ENCODE measurements at regions not wholly inside any gene's neighbourhood (a gene's known extent, or its start where the extent isn't known, plus 50 kb on each side); places are given as distances from the start of the nearest gene placed in this dataset.

GRCh38 chr13:109884462-109884861, 98.1 kb upstream of the IRS2 start:
- no peak for TF ChIP-seq SP1 (CRISPR knock-in tag; IDR thresholded peaks at IDR 0.05)
- TF ChIP-seq, protein P1, sequence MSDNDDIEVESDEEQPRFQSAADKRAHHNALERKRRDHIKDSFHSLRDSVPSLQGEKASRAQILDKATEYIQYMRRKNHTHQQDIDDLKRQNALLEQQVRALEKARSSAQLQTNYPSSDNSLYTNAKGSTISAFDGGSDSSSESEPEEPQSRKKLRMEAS (CRISPR knock-in tag; IDR thresholded peaks at IDR 0.05), result no peak
- no peak for TF ChIP-seq BHLHE40 (IDR thresholded peaks at IDR 0.05; ENCODE audit: low read length)
- TF ChIP-seq MTA2 (IDR thresholded peaks at IDR 0.05; ENCODE audit: low read depth), result no peak
- TF ChIP-seq, protein P2, sequence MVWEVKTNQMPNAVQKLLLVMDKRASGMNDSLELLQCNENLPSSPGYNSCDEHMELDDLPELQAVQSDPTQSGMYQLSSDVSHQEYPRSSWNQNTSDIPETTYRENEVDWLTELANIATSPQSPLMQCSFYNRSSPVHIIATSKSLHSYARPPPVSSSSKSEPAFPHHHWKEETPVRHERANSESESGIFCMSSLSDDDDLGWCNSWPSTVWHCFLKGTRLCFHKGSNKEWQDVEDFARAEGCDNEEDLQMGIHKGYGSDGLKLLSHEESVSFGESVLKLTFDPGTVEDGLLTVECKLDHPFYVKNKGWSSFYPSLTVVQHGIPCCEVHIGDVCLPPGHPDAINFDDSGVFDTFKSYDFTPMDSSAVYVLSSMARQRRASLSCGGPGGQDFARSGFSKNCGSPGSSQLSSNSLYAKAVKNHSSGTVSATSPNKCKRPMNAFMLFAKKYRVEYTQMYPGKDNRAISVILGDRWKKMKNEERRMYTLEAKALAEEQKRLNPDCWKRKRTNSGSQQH (CRISPR knock-in tag; IDR thresholded peaks at IDR 0.05), result no peak
- TF ChIP-seq PATZ1 (CRISPR knock-in tag; IDR thresholded peaks at IDR 0.05; ENCODE audit: borderline replicate concordance), result no peak
- TF ChIP-seq CTCF (IDR thresholded peaks at IDR 0.05 in 2 of 3, conservative IDR thresholded peaks at IDR 0.05 in 1 of 3; ENCODE audit: insufficient read depth in 2 of 3, low read depth in 1 of 3, low read length in 3 of 3), result no peak
- TF ChIP-seq, protein P3, sequence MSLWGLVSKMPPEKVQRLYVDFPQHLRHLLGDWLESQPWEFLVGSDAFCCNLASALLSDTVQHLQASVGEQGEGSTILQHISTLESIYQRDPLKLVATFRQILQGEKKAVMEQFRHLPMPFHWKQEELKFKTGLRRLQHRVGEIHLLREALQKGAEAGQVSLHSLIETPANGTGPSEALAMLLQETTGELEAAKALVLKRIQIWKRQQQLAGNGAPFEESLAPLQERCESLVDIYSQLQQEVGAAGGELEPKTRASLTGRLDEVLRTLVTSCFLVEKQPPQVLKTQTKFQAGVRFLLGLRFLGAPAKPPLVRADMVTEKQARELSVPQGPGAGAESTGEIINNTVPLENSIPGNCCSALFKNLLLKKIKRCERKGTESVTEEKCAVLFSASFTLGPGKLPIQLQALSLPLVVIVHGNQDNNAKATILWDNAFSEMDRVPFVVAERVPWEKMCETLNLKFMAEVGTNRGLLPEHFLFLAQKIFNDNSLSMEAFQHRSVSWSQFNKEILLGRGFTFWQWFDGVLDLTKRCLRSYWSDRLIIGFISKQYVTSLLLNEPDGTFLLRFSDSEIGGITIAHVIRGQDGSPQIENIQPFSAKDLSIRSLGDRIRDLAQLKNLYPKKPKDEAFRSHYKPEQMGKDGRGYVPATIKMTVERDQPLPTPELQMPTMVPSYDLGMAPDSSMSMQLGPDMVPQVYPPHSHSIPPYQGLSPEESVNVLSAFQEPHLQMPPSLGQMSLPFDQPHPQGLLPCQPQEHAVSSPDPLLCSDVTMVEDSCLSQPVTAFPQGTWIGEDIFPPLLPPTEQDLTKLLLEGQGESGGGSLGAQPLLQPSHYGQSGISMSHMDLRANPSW (CRISPR knock-in tag; IDR thresholded peaks at IDR 0.05), result no peak
- no peak for TF ChIP-seq CBX8 (IDR thresholded peaks at IDR 0.05; ENCODE audit: borderline replicate concordance, extremely low read depth, low read depth, low read length, poor library complexity, severe bottlenecking)
- TF ChIP-seq, protein P4, sequence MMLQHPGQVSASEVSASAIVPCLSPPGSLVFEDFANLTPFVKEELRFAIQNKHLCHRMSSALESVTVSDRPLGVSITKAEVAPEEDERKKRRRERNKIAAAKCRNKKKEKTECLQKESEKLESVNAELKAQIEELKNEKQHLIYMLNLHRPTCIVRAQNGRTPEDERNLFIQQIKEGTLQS (IDR thresholded peaks at IDR 0.05), result no peak
- TF ChIP-seq, protein P4 (CRISPR knock-in tag; conservative IDR thresholded peaks at IDR 0.05), result no peak
- TF ChIP-seq MYBL2 (IDR thresholded peaks at IDR 0.05; ENCODE audit: low read depth), result no peak
- no peak for TF ChIP-seq MYBL2 (CRISPR knock-in tag; IDR thresholded peaks at IDR 0.05; ENCODE audit: borderline replicate concordance)
- no peak for TF ChIP-seq ZNF174 (CRISPR knock-in tag; IDR thresholded peaks at IDR 0.05)
- TF ChIP-seq, protein P5, sequence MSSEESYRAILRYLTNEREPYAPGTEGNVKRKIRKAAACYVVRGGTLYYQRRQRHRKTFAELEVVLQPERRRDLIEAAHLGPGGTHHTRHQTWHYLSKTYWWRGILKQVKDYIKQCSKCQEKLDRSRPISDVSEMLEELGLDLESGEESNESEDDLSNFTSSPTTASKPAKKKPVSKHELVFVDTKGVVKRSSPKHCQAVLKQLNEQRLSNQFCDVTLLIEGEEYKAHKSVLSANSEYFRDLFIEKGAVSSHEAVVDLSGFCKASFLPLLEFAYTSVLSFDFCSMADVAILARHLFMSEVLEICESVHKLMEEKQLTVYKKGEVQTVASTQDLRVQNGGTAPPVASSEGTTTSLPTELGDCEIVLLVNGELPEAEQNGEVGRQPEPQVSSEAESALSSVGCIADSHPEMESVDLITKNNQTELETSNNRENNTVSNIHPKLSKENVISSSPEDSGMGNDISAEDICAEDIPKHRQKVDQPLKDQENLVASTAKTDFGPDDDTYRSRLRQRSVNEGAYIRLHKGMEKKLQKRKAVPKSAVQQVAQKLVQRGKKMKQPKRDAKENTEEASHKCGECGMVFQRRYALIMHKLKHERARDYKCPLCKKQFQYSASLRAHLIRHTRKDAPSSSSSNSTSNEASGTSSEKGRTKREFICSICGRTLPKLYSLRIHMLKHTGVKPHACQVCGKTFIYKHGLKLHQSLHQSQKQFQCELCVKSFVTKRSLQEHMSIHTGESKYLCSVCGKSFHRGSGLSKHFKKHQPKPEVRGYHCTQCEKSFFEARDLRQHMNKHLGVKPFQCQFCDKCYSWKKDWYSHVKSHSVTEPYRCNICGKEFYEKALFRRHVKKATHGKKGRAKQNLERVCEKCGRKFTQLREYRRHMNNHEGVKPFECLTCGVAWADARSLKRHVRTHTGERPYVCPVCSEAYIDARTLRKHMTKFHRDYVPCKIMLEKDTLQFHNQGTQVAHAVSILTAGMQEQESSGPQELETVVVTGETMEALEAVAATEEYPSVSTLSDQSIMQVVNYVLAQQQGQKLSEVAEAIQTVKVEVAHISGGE (CRISPR knock-in tag; IDR thresholded peaks at IDR 0.05), result no peak
- no peak for TF ChIP-seq ZNF449 (CRISPR knock-in tag; IDR thresholded peaks at IDR 0.05)
